Activated CD8-positive, alpha-beta T cell treated with anti-CD3 and anti-CD28 coated beads for 36 hours (primary cell): ENCODE measurements at regions not wholly inside any gene's neighbourhood (a gene's known extent, or its start where the extent isn't known, plus 50 kb on each side); places are given as distances from the start of the nearest gene placed in this dataset.

Experiments used
- ATAC-seq: fragments of 200-7000 bp; cut with Tn5 transposase; one replicate; pipeline ENCODE4 v1.10.0; 2021; ENCODE audit warnings: mild to moderate bottlenecking, moderate library complexity
- CTCF ChIA-PET: fragments of 350-600 bp; sonication (Branson Sonifier 250); formaldehyde crosslinking; loops from one replicate; lab custom pipeline; 2021; ENCODE audit warnings: antibody characterized with exemption; lab: Charles Lee
- POLR2A ChIA-PET: fragments of 350-600 bp; sonication (Branson Sonifier 250); formaldehyde crosslinking; loops from one replicate; lab custom pipeline; 2021; ENCODE audit warnings: antibody characterized with exemption; lab: Charles Lee
- DNase-seq: peaks from one replicate; pipeline ENCODE4 v3.0.0-alpha.2; 2020
- H3K27ac Mint-ChIP-seq: one replicate; pipeline ENCODE4 v1.8.0; 2021; ENCODE audit warnings: mild to moderate bottlenecking, mixed read lengths
- H3K27me3 Mint-ChIP-seq: one replicate; pipeline ENCODE4 v1.8.0; 2021; ENCODE audit warnings: mixed read lengths
- H3K36me3 Mint-ChIP-seq: one replicate; pipeline ENCODE4 v1.8.0; 2021; ENCODE audit warnings: low read depth, mixed read lengths
- H3K4me1 Mint-ChIP-seq: one replicate; pipeline ENCODE4 v1.8.0; 2021; ENCODE audit warnings: low read depth, mixed read lengths
- H3K4me3 Mint-ChIP-seq: one replicate; pipeline ENCODE4 v1.8.0; 2021; ENCODE audit warnings: mild to moderate bottlenecking, moderate library complexity, mixed read lengths
- H3K9me3 Mint-ChIP-seq: one replicate; pipeline ENCODE4 v1.8.0; 2021; ENCODE audit warnings: mixed read lengths
- CTCF ChIP-seq: fragments of 200-600 bp; IDR thresholded peaks from one replicate; pipeline ENCODE4 v1.8.0; 2022; ENCODE audit warnings: antibody characterized with exemption, mild to moderate bottlenecking
- intact Hi-C: fragments of 100-400 bp; cut with micrococcal nuclease; formaldehyde crosslinking; loops from one replicate; pipeline ENCODE4 v1.10.0; 2022

GRCh38 chr9:71209890-71210289 lies 88.5 kb upstream of the TRPM3 start:
- intact Hi-C loops: no loop called here
- ATAC-seq (no peak), DNase-seq (no peak)
- Mint-ChIP-seq H3K4me3 (no peak overlapping the region), H3K4me1 (no peaks in the 10 kb centered on the region), H3K36me3 (no peaks in the 10 kb centered on the region), H3K27me3 (no peaks in the 10 kb centered on the region), H3K27ac (no peak overlapping the region), H3K9me3 (no peaks in the 10 kb centered on the region)
- ChIA-PET POLR2A (no interaction called here), CTCF (no interaction called here)
- no peak for TF ChIP-seq CTCF

- Mint-ChIP-seq H3K9me3 (peaks cover 7% of the 10 kb centered on the region), H3K27me3 (no peaks in the 10 kb centered on the region), H3K36me3 (no peaks in the 10 kb centered on the region), H3K4me3 (no peak overlapping the region), H3K4me1 (no peaks in the 10 kb centered on the region), H3K27ac (no peak overlapping the region)
- TF ChIP-seq CTCF: no peak
- DNase-seq (no peak), ATAC-seq (no peak)
- CTCF ChIA-PET: no interaction called here
- POLR2A ChIA-PET: no interaction called here
- intact Hi-C loops: no loop called here
These were observed 81.5 kb upstream of the TRPM3 start for GRCh38 chr9:71202931-71203330.

GRCh38 chr9:71191708-71192107 lies 70.3 kb upstream of the TRPM3 start:
- no peak for DNase-seq
- Mint-ChIP-seq H3K27me3 (no peaks in the 10 kb centered on the region), H3K4me3 (no peak overlapping the region), H3K27ac (no peak overlapping the region), H3K9me3 (peaks cover 2% of the 10 kb centered on the region), H3K4me1 (no peaks in the 10 kb centered on the region), H3K36me3 (no peaks in the 10 kb centered on the region)
- ChIA-PET POLR2A (no interaction called here), CTCF (no interaction called here)
- TF ChIP-seq CTCF: no peak
- intact Hi-C loops: no loop called here
- no peak for ATAC-seq

GRCh38 chr9:71183251-71183650 lies 61.8 kb upstream of the TRPM3 start:
- no peak for ATAC-seq
- no peaks in the 10 kb centered on the region for H3K36me3 Mint-ChIP-seq
- H3K27me3 Mint-ChIP-seq: no peaks in the 10 kb centered on the region
- H3K4me3 Mint-ChIP-seq: no peak overlapping the region
- intact Hi-C loops: no loop called here
- H3K9me3 Mint-ChIP-seq: no peaks in the 10 kb centered on the region
- ChIA-PET CTCF (no interaction called here), POLR2A (interaction anchor here (0.6 kb wide), 1 partner anchor 349 kb away, joined by 3 read pairs; no protein-coding TSS in a partner anchor)
- no peaks in the 10 kb centered on the region for H3K4me1 Mint-ChIP-seq
- H3K27ac Mint-ChIP-seq: no peak overlapping the region
- DNase-seq: no peak
- no peak for TF ChIP-seq CTCF

GRCh38 chr9:71179183-71179582 lies 57.8 kb upstream of the TRPM3 start:
- H3K36me3 Mint-ChIP-seq: no peaks in the 10 kb centered on the region
- CTCF ChIA-PET: no interaction called here
- no peaks in the 10 kb centered on the region for H3K27me3 Mint-ChIP-seq
- H3K27ac Mint-ChIP-seq: no peak overlapping the region
- POLR2A ChIA-PET: no interaction called here
- no peaks in the 10 kb centered on the region for H3K4me1 Mint-ChIP-seq
- no peak overlapping the region for H3K4me3 Mint-ChIP-seq
- no peak for TF ChIP-seq CTCF
- H3K9me3 Mint-ChIP-seq: no peaks in the 10 kb centered on the region
- DNase-seq (no peak), ATAC-seq (no peak)
- intact Hi-C loops: no loop called here
